Osteoblast (primary cell): ENCODE measurements at regions not wholly inside any gene's neighbourhood (a gene's known extent, or its start where the extent isn't known, plus 50 kb on each side); places are given as distances from the start of the nearest gene placed in this dataset.

Experiments used
- DNase-seq: peaks from one replicate; pipeline ENCODE4 v3.0.0; 2011; ENCODE audit warnings: low spot score, mixed read lengths; ENCODE audit not compliant: insufficient read length; ENCODE audit errors: missing footprints
- H2AFZ ChIP-seq: 2 replicates; pipeline ENCODE4 v1.6.0; 2011; ENCODE audit warnings: mild to moderate bottlenecking, low read length
- H3K27ac ChIP-seq: 2 replicates; pipeline ENCODE4 v1.5.1; 2011; ENCODE audit warnings: mild to moderate bottlenecking, low read depth, low read length, moderate library complexity
- H3K27me3 ChIP-seq: 2 replicates; pipeline ENCODE4 v1.6.0; 2012; ENCODE audit warnings: mild to moderate bottlenecking, control low read depth, inconsistent platforms, low read length, moderate library complexity; ENCODE audit not compliant: insufficient read depth
- H3K36me3 ChIP-seq: 2 replicates; pipeline ENCODE4 v1.5.1; 2011; ENCODE audit warnings: mild to moderate bottlenecking, low read length, control low read depth, moderate library complexity; ENCODE audit not compliant: insufficient read depth
- H3K4me1 ChIP-seq: 2 replicates; pipeline ENCODE4 v1.5.1; 2011; ENCODE audit warnings: mild to moderate bottlenecking, low read length, control low read depth, moderate library complexity; ENCODE audit not compliant: insufficient read depth
- H3K4me2 ChIP-seq: 2 replicates; pipeline ENCODE4 v1.6.0; 2011; ENCODE audit warnings: mild to moderate bottlenecking, low read length; ENCODE audit not compliant: insufficient read depth
- H3K4me3 ChIP-seq: fragments of 200-600 bp; sonication (generic); 3 replicates; pipeline ENCODE4 v1.5.1; 2012; ENCODE audit warnings: mild to moderate bottlenecking, low read length, inconsistent platforms; ENCODE audit not compliant: insufficient read depth
- H3K79me2 ChIP-seq: 2 replicates; pipeline ENCODE4 v1.6.0; 2012; ENCODE audit warnings: mild to moderate bottlenecking, low read length, control low read depth, inconsistent platforms; ENCODE audit not compliant: insufficient read depth
- H3K9me3 ChIP-seq: 2 replicates; pipeline ENCODE4 v1.5.1; 2011; ENCODE audit warnings: low read depth, low read length, control low read depth
- H4K20me1 ChIP-seq: 2 replicates; pipeline ENCODE4 v1.6.0; 2012; ENCODE audit warnings: mild to moderate bottlenecking, low read length, control low read depth; ENCODE audit not compliant: insufficient read depth
- CTCF ChIP-seq: IDR thresholded peaks from 2 replicates; pipeline ENCODE4 v1.5.1; 2011; ENCODE audit warnings: mild to moderate bottlenecking, low read depth, low read length, moderate library complexity; ENCODE audit errors: extremely low read depth

- H3K9me3 ChIP-seq = no peaks in the 10 kb centered on the region
- TF ChIP-seq CTCF = no peak
- H3K4me3 ChIP-seq = no peak overlapping the region
- no peaks in the 10 kb centered on the region for H3K4me1 ChIP-seq
- H3K27ac ChIP-seq = no peak overlapping the region
- H3K36me3 ChIP-seq = no peaks in the 10 kb centered on the region
- DNase-seq = no peak
- no peak overlapping the region for H2AFZ ChIP-seq
- H3K4me2 ChIP-seq = no peak overlapping the region
- no peaks in the 10 kb centered on the region for H3K27me3 ChIP-seq
- no peaks in the 10 kb centered on the region for H4K20me1 ChIP-seq
- H3K79me2 ChIP-seq = no peaks in the 10 kb centered on the region
Measured at GRCh38 chr2:16008331-16008850, 68.0 kb downstream of the MYCN start.

- Histone ChIP-seq H3K27me3 (no peaks in the 10 kb centered on the region), H2AFZ (no peak overlapping the region)
- no peak for TF ChIP-seq CTCF
Measured at GRCh38 chr2:16007167-16007934, 67.0 kb downstream of the MYCN start.

GRCh38 chr2:16006537-16007166 lies 66.3 kb downstream of the MYCN start:
- no peak for TF ChIP-seq CTCF
- no peaks in the 10 kb centered on the region for H3K9me3 ChIP-seq
- no peak overlapping the region for H3K4me2 ChIP-seq
- H4K20me1 ChIP-seq = no peaks in the 10 kb centered on the region
- H3K4me3 ChIP-seq = no peak overlapping the region
- DNase-seq = no peak
- no peaks in the 10 kb centered on the region for H3K79me2 ChIP-seq
- no peaks in the 10 kb centered on the region for H3K4me1 ChIP-seq
- no peaks in the 10 kb centered on the region for H3K36me3 ChIP-seq
- no peak overlapping the region for H2AFZ ChIP-seq
- H3K27ac ChIP-seq = no peak overlapping the region
- no peaks in the 10 kb centered on the region for H3K27me3 ChIP-seq

More at GRCh38 chr2:16007167-16007934, 67.0 kb downstream of the MYCN start:
- no peak overlapping the region for H3K4me2 ChIP-seq
- no peaks in the 10 kb centered on the region for H3K9me3 ChIP-seq
- H3K4me1 ChIP-seq = no peaks in the 10 kb centered on the region
- no peaks in the 10 kb centered on the region for H3K79me2 ChIP-seq
- no peak overlapping the region for H3K27ac ChIP-seq
- H3K36me3 ChIP-seq = no peaks in the 10 kb centered on the region
- no peak overlapping the region for H3K4me3 ChIP-seq
- H4K20me1 ChIP-seq = no peaks in the 10 kb centered on the region
- DNase-seq = no peak
